ENCODE measurements at regions not wholly inside any gene's neighbourhood (a gene's known extent, or its start where the extent isn't known, plus 50 kb on each side); places are given as distances from the start of the nearest gene placed in this dataset.

DNA sequence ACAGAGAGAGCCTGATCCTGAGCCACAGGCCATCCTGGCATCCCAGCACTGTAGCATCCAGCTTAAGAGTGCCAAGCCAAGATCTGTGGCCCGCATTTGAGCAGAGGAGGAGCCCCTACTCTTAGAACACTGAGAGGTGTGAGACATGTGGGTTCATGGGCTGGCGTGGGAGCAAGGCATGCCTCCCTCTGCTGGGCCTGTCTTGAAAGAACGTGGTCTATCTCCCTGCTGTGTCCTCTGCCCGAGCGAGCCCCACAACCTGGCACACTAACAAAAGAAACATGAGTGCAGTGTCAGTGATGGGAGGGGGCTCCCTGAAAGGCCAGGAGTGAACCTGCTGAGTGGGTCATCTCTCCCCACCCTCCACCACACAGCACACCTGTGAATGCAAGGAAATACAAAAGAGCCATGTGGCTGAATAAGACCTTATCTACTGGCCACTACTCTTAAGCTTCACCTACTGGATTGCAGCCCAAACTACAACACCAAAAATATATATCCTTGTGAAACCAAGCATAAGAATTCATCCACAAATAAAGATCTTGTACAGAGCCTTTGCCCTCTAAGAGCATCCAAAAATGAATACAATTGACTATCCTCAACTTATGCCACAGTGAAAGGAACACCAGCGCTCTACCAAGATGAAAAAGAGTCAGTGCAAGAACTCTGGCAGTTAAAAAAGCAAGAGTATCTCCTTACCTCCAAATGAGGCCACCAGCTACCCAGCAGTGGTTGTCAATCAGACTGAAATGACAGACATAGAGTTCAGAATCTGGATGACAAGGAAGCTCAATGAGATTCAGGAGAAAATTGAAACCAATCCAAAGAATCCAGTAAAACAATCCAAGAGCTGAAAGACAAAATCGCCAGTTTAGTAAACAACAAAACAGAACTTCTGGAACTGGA, 259.4 kb upstream of the DAB1 start:
- Histone ChIP-seq H3K9me3 (peaks cover 0 to 4% of the 10 kb centered on the region in 2 donors), H3K36me3 (no peaks in the 10 kb centered on the region), H3K4me3 (no peak overlapping the region), H3K4me1 (no peaks in the 10 kb centered on the region), H3K27ac (no peak overlapping the region), H3K27me3 (no peaks in the 10 kb centered on the region)
- TF ChIP-seq, protein P1, sequence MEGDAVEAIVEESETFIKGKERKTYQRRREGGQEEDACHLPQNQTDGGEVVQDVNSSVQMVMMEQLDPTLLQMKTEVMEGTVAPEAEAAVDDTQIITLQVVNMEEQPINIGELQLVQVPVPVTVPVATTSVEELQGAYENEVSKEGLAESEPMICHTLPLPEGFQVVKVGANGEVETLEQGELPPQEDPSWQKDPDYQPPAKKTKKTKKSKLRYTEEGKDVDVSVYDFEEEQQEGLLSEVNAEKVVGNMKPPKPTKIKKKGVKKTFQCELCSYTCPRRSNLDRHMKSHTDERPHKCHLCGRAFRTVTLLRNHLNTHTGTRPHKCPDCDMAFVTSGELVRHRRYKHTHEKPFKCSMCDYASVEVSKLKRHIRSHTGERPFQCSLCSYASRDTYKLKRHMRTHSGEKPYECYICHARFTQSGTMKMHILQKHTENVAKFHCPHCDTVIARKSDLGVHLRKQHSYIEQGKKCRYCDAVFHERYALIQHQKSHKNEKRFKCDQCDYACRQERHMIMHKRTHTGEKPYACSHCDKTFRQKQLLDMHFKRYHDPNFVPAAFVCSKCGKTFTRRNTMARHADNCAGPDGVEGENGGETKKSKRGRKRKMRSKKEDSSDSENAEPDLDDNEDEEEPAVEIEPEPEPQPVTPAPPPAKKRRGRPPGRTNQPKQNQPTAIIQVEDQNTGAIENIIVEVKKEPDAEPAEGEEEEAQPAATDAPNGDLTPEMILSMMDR (IDR thresholded peaks at IDR 0.05) = no peak
- no peak for DNase-seq (ENCODE audit: low spot score)

GRCh38 chr1:57678138-57678537, 254.3 kb upstream of the DAB1 start:
- Histone ChIP-seq H3K27me3 (no peaks in the 10 kb centered on the region), H3K4me3 (no peak overlapping the region), H3K9me3 (no peaks in the 10 kb centered on the region), H3K4me1 (no peaks in the 10 kb centered on the region), H3K36me3 (no peaks in the 10 kb centered on the region), H3K27ac (no peak overlapping the region)
- TF ChIP-seq, protein P1 (IDR thresholded peaks at IDR 0.05) = no peak
- no peak for DNase-seq (ENCODE audit: low spot score)

GRCh38 chr1:57675776-57676175, 251.9 kb upstream of the DAB1 start:
- TF ChIP-seq, protein P1 (IDR thresholded peaks at IDR 0.05) = no peak
- no peak overlapping the region for H3K4me3 ChIP-seq
- H3K27ac ChIP-seq = no peak overlapping the region
- H3K4me1 ChIP-seq = no peaks in the 10 kb centered on the region
- H3K9me3 ChIP-seq = no peaks in the 10 kb centered on the region
- no peaks in the 10 kb centered on the region for H3K27me3 ChIP-seq
- H3K36me3 ChIP-seq = no peaks in the 10 kb centered on the region
- DNase-seq (ENCODE audit: low spot score) = no peak

DNA sequence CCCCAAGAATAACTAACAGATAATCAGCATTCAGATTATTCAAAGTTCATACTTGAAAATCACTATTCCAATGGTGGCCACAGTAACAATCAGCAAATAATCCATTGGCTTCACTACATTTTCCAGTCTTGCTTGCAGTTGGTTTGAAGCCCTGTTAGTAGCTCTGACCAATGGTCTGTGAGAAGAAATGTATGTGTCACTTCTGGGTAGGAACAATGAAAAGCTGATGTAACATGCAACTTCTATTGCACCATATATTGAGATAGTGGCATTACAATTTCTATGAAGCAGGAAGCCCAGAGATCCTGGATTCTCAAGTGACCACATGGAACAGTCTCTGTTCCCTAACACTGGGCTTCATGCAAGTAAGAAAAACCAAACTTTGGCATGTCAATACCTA, 250.9 kb upstream of the DAB1 start:
- no peak overlapping the region for H3K4me3 ChIP-seq
- no peaks in the 10 kb centered on the region for H3K27me3 ChIP-seq
- no peaks in the 10 kb centered on the region for H3K36me3 ChIP-seq
- H3K4me1 ChIP-seq = no peaks in the 10 kb centered on the region
- no peak for DNase-seq (ENCODE audit: low spot score)
- TF ChIP-seq, protein P1 (IDR thresholded peaks at IDR 0.05) = no peak
- H3K9me3 ChIP-seq = no peaks in the 10 kb centered on the region
- H3K27ac ChIP-seq = no peak overlapping the region

DNA sequence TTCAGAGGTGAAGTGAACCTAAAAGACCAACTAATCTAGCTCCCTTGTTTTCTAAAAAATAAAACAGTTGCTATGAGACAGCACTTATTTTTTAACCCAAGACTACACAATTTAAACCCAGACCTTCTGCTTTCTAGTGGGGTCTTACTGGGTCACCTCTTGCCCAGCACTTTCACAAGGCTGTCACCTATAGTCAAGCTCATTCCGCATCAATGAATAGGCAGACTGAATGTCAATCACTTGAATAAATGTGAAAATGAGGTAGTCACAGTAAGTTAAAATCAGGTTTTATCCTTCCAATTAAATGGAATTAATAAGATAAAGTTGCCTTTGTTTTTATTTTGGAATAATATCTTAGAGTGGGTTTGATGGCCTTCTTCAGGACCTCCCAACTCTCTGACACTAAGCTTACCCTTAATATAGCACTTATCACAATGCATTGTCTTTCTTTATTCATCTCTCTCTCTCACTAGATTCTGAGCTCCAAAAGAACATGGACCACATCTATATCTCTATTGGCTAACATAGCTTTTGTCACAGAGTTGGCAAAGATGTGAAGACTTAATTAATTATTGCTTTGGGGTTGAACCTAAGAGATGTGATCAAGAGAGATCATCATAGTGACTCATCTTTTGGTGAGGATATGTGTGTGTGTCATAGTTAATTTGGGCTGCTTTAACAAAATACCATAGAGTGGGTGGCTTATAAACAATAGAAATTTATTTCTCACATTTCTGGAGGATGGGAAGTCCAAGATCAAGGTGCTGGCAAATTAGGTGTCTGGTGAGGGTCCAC, 248.7 kb upstream of the DAB1 start:
- Histone ChIP-seq H3K4me1 (no peaks in the 10 kb centered on the region), H3K4me3 (no peak overlapping the region), H3K27me3 (no peaks in the 10 kb centered on the region), H3K27ac (no peak overlapping the region), H3K36me3 (no peaks in the 10 kb centered on the region), H3K9me3 (no peaks in the 10 kb centered on the region)
- no peak for DNase-seq (ENCODE audit: low spot score)
- TF ChIP-seq, protein P1 (IDR thresholded peaks at IDR 0.05) = no peak

All from right atrium auricular region (tissue), 2 donors.